Upper lobe of left lung (tissue), 4 donors: ENCODE measurements at regions not wholly inside any gene's neighbourhood (a gene's known extent, or its start where the extent isn't known, plus 50 kb on each side); places are given as distances from the start of the nearest gene placed in this dataset.

Experiments used
- CTCF ChIP-seq, 6 experiments: fragments of 450-650 bp in 4 of 6; fragments of 200-600 bp in 2 of 6; sonication (generic) in 2 of 6; IDR thresholded peaks; one replicate each; pipeline ENCODE4 v1.5.1; 2016 to 2019; ENCODE audit warnings: antibody characterized with exemption in 6 of 6
- POLR2AphosphoS5 ChIP-seq, 2 donors: sonication (generic); formaldehyde crosslinking; IDR thresholded peaks; one replicate each; pipeline ENCODE4 v1.5.1; 2017; ENCODE audit warnings: antibody characterized with exemption in 2 of 2

- TF ChIP-seq POLR2AphosphoS5 (IDR thresholded peaks at IDR 0.05) (no peak), CTCF (IDR thresholded peaks at IDR 0.05) (no peak)
These were observed 68.3 kb downstream of the CHST1 start for GRCh38 chr11:45597097-45597496.
